ENCODE measurements at regions not wholly inside any gene's neighbourhood (a gene's known extent, or its start where the extent isn't known, plus 50 kb on each side); places are given as distances from the start of the nearest gene placed in this dataset.
"Not testable (repeated sequence)": the region's sequence is repeated elsewhere in the genome, so short reads cannot be mapped to it uniquely, and the experiment has no call there.

DNA sequence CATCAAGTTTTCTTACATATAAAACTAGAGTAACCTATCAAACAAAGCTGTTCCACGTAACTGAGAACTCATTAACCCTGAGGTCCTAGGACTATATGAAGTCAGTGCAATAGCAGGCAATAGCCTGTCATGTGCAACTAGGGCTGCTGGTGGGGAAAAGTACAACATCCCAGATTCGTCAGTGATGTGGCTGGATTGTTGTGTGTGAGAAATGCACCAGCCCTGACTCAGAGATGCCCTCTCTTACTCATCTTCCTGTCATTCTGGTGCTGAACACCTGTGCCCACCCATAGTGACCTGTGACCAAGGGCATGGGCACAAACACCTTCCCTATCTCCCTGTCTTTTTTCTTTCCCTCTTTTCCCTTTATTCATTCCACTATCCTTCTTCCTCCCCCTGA, 504.2 kb downstream of the TUBA3C start:
- H3K36me3 ChIP-seq (ENCODE audit: control insufficient read depth in 2 of 3, insufficient read depth in 3 of 3, low read length in 3 of 3); DNase-seq; H3K9me3 ChIP-seq (ENCODE audit: control insufficient read depth in 2 of 3, insufficient read depth in 1 of 3, low read length in 3 of 3); H3K9ac ChIP-seq (ENCODE audit: low read length in 3 of 3); intact Hi-C loops (cut with DNase I); H3K27ac ChIP-seq (ENCODE audit: low read depth in 2 of 2, low read length in 2 of 2); H3K27me3 ChIP-seq (ENCODE audit: control insufficient read depth, insufficient read depth, low read length); FAIRE-seq; H3K4me1 ChIP-seq (ENCODE audit: control insufficient read depth in 2 of 3, insufficient read depth in 2 of 3, low read depth in 1 of 3, low read length in 3 of 3); H3K4me3 ChIP-seq (ENCODE audit: low read length in 3 of 3): not testable (repeated sequence)

- FAIRE-seq; H3K9me3 ChIP-seq (ENCODE audit: control insufficient read depth in 2 of 3, insufficient read depth in 1 of 3, low read length in 3 of 3); H3K9ac ChIP-seq (ENCODE audit: low read length in 3 of 3); H3K36me3 ChIP-seq (ENCODE audit: control insufficient read depth in 2 of 3, insufficient read depth in 3 of 3, low read length in 3 of 3); H3K4me3 ChIP-seq (ENCODE audit: low read length in 3 of 3); intact Hi-C loops (cut with DNase I); H3K27me3 ChIP-seq (ENCODE audit: control insufficient read depth, insufficient read depth, low read length); H3K4me1 ChIP-seq (ENCODE audit: control insufficient read depth in 2 of 3, insufficient read depth in 2 of 3, low read depth in 1 of 3, low read length in 3 of 3); DNase-seq; H3K27ac ChIP-seq (ENCODE audit: low read depth in 2 of 2, low read length in 2 of 2): not testable (repeated sequence)
These were observed 506.4 kb downstream of the TUBA3C start for GRCh38 chr13:18675268-18675667.

DNA sequence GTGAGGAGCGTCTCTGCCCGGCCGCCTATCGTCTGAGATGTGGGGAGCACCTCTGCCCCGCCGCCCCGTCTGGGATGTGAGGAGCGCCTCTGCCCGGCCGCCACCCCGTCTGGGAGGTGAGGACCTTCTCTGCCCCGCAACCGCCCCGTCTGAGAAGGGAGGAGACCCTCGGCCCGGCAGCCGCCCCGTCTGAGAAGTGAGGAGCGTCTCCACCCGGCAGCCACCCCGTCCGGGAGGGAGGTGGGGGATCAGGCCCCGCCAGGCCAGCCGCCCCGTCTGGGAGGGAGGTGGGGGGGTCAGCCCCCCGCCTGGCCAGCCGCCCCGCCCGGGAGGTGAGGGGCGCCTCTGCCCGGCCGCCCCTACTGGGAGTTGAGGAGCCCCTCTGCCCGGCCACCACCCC, 507.8 kb downstream of the TUBA3C start:
- intact Hi-C loops (cut with DNase I); H3K9me3 ChIP-seq (ENCODE audit: control insufficient read depth in 2 of 3, insufficient read depth in 1 of 3, low read length in 3 of 3); H3K27ac ChIP-seq (ENCODE audit: low read depth in 2 of 2, low read length in 2 of 2); H3K36me3 ChIP-seq (ENCODE audit: control insufficient read depth in 2 of 3, insufficient read depth in 3 of 3, low read length in 3 of 3); H3K27me3 ChIP-seq (ENCODE audit: control insufficient read depth, insufficient read depth, low read length); H3K9ac ChIP-seq (ENCODE audit: low read length in 3 of 3); H3K4me1 ChIP-seq (ENCODE audit: control insufficient read depth in 2 of 3, insufficient read depth in 2 of 3, low read depth in 1 of 3, low read length in 3 of 3); H3K4me3 ChIP-seq (ENCODE audit: low read length in 3 of 3); FAIRE-seq: not testable (repeated sequence)
- DNase-seq: peak in 1 of 5 donors; percentile 69

DNA sequence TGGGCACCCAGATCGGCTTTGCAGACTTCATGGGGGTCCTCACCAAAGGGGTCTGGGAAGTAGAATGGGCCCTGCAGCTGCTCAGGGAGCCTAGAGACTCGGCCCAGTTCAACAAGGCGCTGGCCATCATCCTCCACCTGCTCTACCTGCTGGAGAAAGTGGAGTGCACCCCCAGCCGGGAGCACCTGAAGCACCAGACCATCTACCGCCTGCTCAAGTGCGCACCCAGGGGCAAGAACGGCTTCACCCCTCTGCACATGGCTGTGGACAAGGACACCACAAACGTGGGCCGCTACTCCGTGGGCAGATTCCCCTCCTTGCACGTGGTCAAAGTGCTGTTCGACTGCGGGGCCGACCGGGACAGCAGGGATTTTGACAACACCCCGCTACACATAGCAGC, 515.0 kb downstream of the TUBA3C start:
- H3K36me3 ChIP-seq (ENCODE audit: control insufficient read depth in 2 of 3, insufficient read depth in 3 of 3, low read length in 3 of 3); FAIRE-seq; H3K27ac ChIP-seq (ENCODE audit: low read depth in 2 of 2, low read length in 2 of 2); H3K4me1 ChIP-seq (ENCODE audit: control insufficient read depth in 2 of 3, insufficient read depth in 2 of 3, low read depth in 1 of 3, low read length in 3 of 3); intact Hi-C loops (cut with DNase I); H3K9ac ChIP-seq (ENCODE audit: low read length in 3 of 3); H3K9me3 ChIP-seq (ENCODE audit: control insufficient read depth in 2 of 3, insufficient read depth in 1 of 3, low read length in 3 of 3); H3K4me3 ChIP-seq (ENCODE audit: low read length in 3 of 3); DNase-seq; H3K27me3 ChIP-seq (ENCODE audit: control insufficient read depth, insufficient read depth, low read length): not testable (repeated sequence)

- FAIRE-seq; H3K27ac ChIP-seq (ENCODE audit: low read depth in 2 of 2, low read length in 2 of 2); H3K36me3 ChIP-seq (ENCODE audit: control insufficient read depth in 2 of 3, insufficient read depth in 3 of 3, low read length in 3 of 3); H3K9ac ChIP-seq (ENCODE audit: low read length in 3 of 3); H3K4me3 ChIP-seq (ENCODE audit: low read length in 3 of 3); H3K27me3 ChIP-seq (ENCODE audit: control insufficient read depth, insufficient read depth, low read length); H3K4me1 ChIP-seq (ENCODE audit: control insufficient read depth in 2 of 3, insufficient read depth in 2 of 3, low read depth in 1 of 3, low read length in 3 of 3); intact Hi-C loops (cut with DNase I); DNase-seq; H3K9me3 ChIP-seq (ENCODE audit: control insufficient read depth in 2 of 3, insufficient read depth in 1 of 3, low read length in 3 of 3): not testable (repeated sequence)
These were observed 515.9 kb downstream of the TUBA3C start for GRCh38 chr13:18665716-18666115.

GRCh38 chr13:18665124-18665523, 516.5 kb downstream of the TUBA3C start:
- DNase-seq; H3K4me1 ChIP-seq (ENCODE audit: control insufficient read depth in 2 of 3, insufficient read depth in 2 of 3, low read depth in 1 of 3, low read length in 3 of 3); H3K27ac ChIP-seq (ENCODE audit: low read depth in 2 of 2, low read length in 2 of 2); H3K9me3 ChIP-seq (ENCODE audit: control insufficient read depth in 2 of 3, insufficient read depth in 1 of 3, low read length in 3 of 3); H3K36me3 ChIP-seq (ENCODE audit: control insufficient read depth in 2 of 3, insufficient read depth in 3 of 3, low read length in 3 of 3); H3K4me3 ChIP-seq (ENCODE audit: low read length in 3 of 3); H3K9ac ChIP-seq (ENCODE audit: low read length in 3 of 3); H3K27me3 ChIP-seq (ENCODE audit: control insufficient read depth, insufficient read depth, low read length); intact Hi-C loops (cut with DNase I); FAIRE-seq: not testable (repeated sequence)
